Neural cell (in vitro differentiated cells): ENCODE measurements at regions not wholly inside any gene's neighbourhood (a gene's known extent, or its start where the extent isn't known, plus 50 kb on each side); places are given as distances from the start of the nearest gene placed in this dataset.

Experiments used
- H2AFZ ChIP-seq: fragments of 200-600, 300-800 bp; sonication (generic), shearing (Covaris generic); 2 replicates; pipeline ENCODE4 v1.6.0; 2014; ENCODE audit warnings: low read depth, mild to moderate bottlenecking, antibody characterized with exemption, low read length, moderate library complexity
- H3F3A ChIP-seq: fragments of 200-600 bp; shearing (Covaris generic); 2 replicates; pipeline ENCODE4 v1.6.1; 2016; ENCODE audit warnings: mild to moderate bottlenecking, moderate library complexity, mixed read lengths, antibody characterized with exemption, low read length; ENCODE audit not compliant: insufficient read depth, poor library complexity, severe bottlenecking
- H3K27ac ChIP-seq: fragments of 200-600, 300-800 bp; sonication (generic), shearing (Covaris generic); 2 replicates; pipeline ENCODE4 v1.5.1; 2014; ENCODE audit warnings: mild to moderate bottlenecking, low read length, moderate library complexity
- H3K27me3 ChIP-seq: fragments of 300-800, 200-600 bp; sonication (generic), shearing (Covaris generic); 2 replicates; pipeline ENCODE4 v1.6.0; 2014; ENCODE audit warnings: mild to moderate bottlenecking, low read depth, low read length, moderate library complexity; ENCODE audit not compliant: insufficient read depth
- H3K36me3 ChIP-seq: fragments of 300-800, 200-600 bp; sonication (generic), shearing (Covaris generic); 2 replicates; pipeline ENCODE4 v1.5.1; 2014; ENCODE audit warnings: mild to moderate bottlenecking, antibody characterized with exemption, low read length, moderate library complexity; ENCODE audit not compliant: insufficient read depth
- H3K4me2 ChIP-seq: fragments of 300-800, 200-600 bp; sonication (generic), shearing (Covaris generic); 2 replicates; pipeline ENCODE4 v1.6.0; 2014; ENCODE audit warnings: mild to moderate bottlenecking, low read length
- H3K4me3 ChIP-seq: fragments of 300-800, 200-600 bp; sonication (generic), shearing (Covaris generic); 2 replicates; pipeline ENCODE4 v1.5.1; 2014; ENCODE audit warnings: mild to moderate bottlenecking, low read length, moderate library complexity
- H3K79me2 ChIP-seq: fragments of 200-600 bp; shearing (Covaris generic); replicated peaks from 2 replicates; pipeline ENCODE4 v1.6.0; 2014; ENCODE audit warnings: mild to moderate bottlenecking, low read length, moderate library complexity; ENCODE audit not compliant: insufficient read depth
- H3K9ac ChIP-seq: fragments of 300-800, 200-600 bp; sonication (generic), shearing (Covaris generic); 2 replicates; pipeline ENCODE4 v1.6.1; 2016; ENCODE audit warnings: mild to moderate bottlenecking, low read length, mixed read lengths
- H3K9me2 ChIP-seq: fragments of 200-600 bp; shearing (Covaris generic); 2 replicates; pipeline ENCODE4 v1.6.1; 2016; ENCODE audit warnings: mild to moderate bottlenecking, low read length, mixed read lengths; ENCODE audit not compliant: insufficient read depth
- H3K9me3 ChIP-seq: fragments of 200-600, 300-800 bp; sonication (generic), shearing (Covaris generic); 2 replicates; pipeline ENCODE4 v1.6.1; 2016; ENCODE audit warnings: mild to moderate bottlenecking, mixed run types, low read length, moderate library complexity, mixed read lengths
- H4K20me1 ChIP-seq: fragments of 200-600 bp; shearing (Covaris generic); 2 replicates; pipeline ENCODE4 v1.6.1; 2016; ENCODE audit warnings: mild to moderate bottlenecking, mixed run types; ENCODE audit not compliant: insufficient read depth
- EP300 ChIP-seq: fragments of 450-650 bp; conservative IDR thresholded peaks from 2 replicates; pipeline ENCODE4 v1.6.1; 2014; ENCODE audit warnings: antibody characterized with exemption, mild to moderate bottlenecking, moderate library complexity; ENCODE audit not compliant: poor library complexity, severe bottlenecking
- EZH2 ChIP-seq: fragments of 200-600, 300-800 bp; shearing (Covaris generic), sonication (generic); IDR thresholded peaks from 2 replicates; pipeline ENCODE4 v1.6.1; 2014; ENCODE audit warnings: antibody characterized with exemption, low read length, borderline replicate concordance, mild to moderate bottlenecking; ENCODE audit not compliant: insufficient read depth, poor library complexity, severe bottlenecking
- MXI1 ChIP-seq: fragments of 450-650 bp; conservative IDR thresholded peaks from 2 replicates; pipeline ENCODE4 v1.6.1; 2014; ENCODE audit warnings: antibody characterized with exemption, mild to moderate bottlenecking; ENCODE audit not compliant: poor library complexity, severe bottlenecking
- POLR2AphosphoS5 ChIP-seq: IDR thresholded peaks from 2 replicates; pipeline ENCODE4 v1.6.1; 2012
- RAD21 ChIP-seq: fragments of 450-650 bp; conservative IDR thresholded peaks from 2 replicates; pipeline ENCODE4 v1.6.1; 2014; ENCODE audit warnings: antibody characterized with exemption, mild to moderate bottlenecking, moderate library complexity
- SMC3 ChIP-seq: fragments of 450-650 bp; conservative IDR thresholded peaks from 2 replicates; pipeline ENCODE4 v1.6.1; 2014; ENCODE audit warnings: antibody characterized with exemption, mild to moderate bottlenecking, moderate library complexity; ENCODE audit not compliant: poor library complexity
- TAF1 ChIP-seq: IDR thresholded peaks from 2 replicates; pipeline ENCODE4 v1.6.1; 2012; ENCODE audit warnings: low read depth
- TF ChIP-seq, protein P1 (sequence below): IDR thresholded peaks from 2 replicates; pipeline ENCODE4 v1.6.1; 2012; ENCODE audit warnings: borderline replicate concordance
- TF ChIP-seq, protein P2 (sequence below): fragments of 450-650 bp; IDR thresholded peaks from 2 replicates; pipeline ENCODE4 v1.5.1; 2014; ENCODE audit warnings: antibody characterized with exemption, mild to moderate bottlenecking, moderate library complexity; ENCODE audit not compliant: poor library complexity, severe bottlenecking

DNA sequence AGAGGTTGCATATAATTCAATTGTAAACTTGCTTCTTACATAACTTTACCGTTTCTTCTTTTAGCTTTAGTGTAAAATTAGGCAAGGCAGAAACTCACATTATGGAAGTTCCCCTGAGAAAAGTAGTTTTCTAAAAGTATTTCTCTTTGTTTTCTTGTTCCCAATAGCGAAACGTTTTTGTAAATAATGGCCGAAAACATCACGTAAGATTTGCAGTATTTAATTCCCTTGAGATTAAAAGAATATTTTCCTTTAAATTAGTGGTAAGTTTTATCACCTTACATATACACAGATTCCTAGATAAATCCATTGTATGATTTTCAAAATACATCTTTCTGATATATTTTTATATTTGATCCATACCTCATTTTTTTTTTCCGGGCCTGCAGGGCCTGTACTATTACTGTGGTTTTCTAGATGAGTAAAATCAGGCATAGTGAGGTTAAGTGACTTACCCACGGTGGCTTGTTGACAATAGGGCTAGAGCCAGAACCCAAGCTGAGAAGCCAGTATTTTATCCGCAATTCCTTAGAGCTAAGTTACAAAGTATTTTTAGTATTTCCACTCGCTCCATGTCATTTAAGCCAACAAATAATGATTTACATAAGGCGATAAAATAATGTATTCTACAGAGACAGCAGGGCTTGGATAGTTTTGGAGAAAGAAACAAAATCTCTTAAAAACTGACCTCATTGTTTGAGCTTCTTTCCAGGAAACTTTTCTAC is 82.2 kb upstream of the VEGFC start:
- Histone ChIP-seq H3K9me2 (no peaks in the 10 kb centered on the region), H3K4me2 (no peak overlapping the region), H3K4me3 (no peak overlapping the region), H4K20me1 (no peaks in the 10 kb centered on the region), H3K27me3 (no peaks in the 10 kb centered on the region), H3K36me3 (no peaks in the 10 kb centered on the region), H3K27ac (no peak overlapping the region), H3F3A (no peaks in the 10 kb centered on the region), H3K9ac (no peak overlapping the region), H3K9me3 (no peaks in the 10 kb centered on the region), H3K79me2 (no peaks in the 10 kb centered on the region), H2AFZ (no peak overlapping the region)
- TF ChIP-seq TAF1, result no peak
- TF ChIP-seq EZH2, result no peak

DNA sequence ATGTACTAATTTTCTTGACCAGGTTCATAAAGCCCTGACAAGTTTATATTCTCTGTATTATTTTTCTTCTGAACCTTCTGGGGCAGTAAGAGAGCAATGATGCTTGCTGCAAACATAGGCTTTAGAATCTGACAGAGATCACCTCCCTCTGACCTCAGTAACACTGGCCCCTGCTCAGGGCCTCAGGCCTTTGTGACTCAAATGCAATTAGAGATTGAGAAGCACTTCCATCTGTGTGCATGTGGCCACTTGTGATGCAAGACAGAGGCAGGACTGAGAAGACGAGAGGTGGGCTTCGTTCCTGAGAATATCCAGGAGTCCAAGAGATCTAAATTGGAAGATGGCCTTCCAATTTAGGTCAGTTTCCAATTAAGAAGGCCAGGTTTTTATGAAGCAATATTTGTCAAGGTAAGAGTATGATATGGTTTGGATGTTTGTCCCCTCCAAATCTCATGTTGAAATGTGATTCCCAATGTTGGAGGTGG is 82.8 kb upstream of the VEGFC start:
- Histone ChIP-seq H3F3A (no peaks in the 10 kb centered on the region), H3K27me3 (no peaks in the 10 kb centered on the region), H2AFZ (no peak overlapping the region), H3K36me3 (no peaks in the 10 kb centered on the region), H4K20me1 (no peaks in the 10 kb centered on the region), H3K27ac (no peak overlapping the region), H3K9me2 (no peaks in the 10 kb centered on the region), H3K4me3 (no peak overlapping the region), H3K79me2 (no peaks in the 10 kb centered on the region), H3K9ac (no peak overlapping the region), H3K4me2 (no peak overlapping the region), H3K9me3 (no peaks in the 10 kb centered on the region)
- TF ChIP-seq MXI1, result no peak
- TF ChIP-seq SMC3, result no peak
- TF ChIP-seq, protein P1, sequence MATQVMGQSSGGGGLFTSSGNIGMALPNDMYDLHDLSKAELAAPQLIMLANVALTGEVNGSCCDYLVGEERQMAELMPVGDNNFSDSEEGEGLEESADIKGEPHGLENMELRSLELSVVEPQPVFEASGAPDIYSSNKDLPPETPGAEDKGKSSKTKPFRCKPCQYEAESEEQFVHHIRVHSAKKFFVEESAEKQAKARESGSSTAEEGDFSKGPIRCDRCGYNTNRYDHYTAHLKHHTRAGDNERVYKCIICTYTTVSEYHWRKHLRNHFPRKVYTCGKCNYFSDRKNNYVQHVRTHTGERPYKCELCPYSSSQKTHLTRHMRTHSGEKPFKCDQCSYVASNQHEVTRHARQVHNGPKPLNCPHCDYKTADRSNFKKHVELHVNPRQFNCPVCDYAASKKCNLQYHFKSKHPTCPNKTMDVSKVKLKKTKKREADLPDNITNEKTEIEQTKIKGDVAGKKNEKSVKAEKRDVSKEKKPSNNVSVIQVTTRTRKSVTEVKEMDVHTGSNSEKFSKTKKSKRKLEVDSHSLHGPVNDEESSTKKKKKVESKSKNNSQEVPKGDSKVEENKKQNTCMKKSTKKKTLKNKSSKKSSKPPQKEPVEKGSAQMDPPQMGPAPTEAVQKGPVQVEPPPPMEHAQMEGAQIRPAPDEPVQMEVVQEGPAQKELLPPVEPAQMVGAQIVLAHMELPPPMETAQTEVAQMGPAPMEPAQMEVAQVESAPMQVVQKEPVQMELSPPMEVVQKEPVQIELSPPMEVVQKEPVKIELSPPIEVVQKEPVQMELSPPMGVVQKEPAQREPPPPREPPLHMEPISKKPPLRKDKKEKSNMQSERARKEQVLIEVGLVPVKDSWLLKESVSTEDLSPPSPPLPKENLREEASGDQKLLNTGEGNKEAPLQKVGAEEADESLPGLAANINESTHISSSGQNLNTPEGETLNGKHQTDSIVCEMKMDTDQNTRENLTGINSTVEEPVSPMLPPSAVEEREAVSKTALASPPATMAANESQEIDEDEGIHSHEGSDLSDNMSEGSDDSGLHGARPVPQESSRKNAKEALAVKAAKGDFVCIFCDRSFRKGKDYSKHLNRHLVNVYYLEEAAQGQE, result no peak
- TF ChIP-seq RAD21, result no peak
- TF ChIP-seq, protein P2, sequence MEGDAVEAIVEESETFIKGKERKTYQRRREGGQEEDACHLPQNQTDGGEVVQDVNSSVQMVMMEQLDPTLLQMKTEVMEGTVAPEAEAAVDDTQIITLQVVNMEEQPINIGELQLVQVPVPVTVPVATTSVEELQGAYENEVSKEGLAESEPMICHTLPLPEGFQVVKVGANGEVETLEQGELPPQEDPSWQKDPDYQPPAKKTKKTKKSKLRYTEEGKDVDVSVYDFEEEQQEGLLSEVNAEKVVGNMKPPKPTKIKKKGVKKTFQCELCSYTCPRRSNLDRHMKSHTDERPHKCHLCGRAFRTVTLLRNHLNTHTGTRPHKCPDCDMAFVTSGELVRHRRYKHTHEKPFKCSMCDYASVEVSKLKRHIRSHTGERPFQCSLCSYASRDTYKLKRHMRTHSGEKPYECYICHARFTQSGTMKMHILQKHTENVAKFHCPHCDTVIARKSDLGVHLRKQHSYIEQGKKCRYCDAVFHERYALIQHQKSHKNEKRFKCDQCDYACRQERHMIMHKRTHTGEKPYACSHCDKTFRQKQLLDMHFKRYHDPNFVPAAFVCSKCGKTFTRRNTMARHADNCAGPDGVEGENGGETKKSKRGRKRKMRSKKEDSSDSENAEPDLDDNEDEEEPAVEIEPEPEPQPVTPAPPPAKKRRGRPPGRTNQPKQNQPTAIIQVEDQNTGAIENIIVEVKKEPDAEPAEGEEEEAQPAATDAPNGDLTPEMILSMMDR, result no peak
- no peak for TF ChIP-seq EP300
- no peak for TF ChIP-seq EZH2
- no peak for TF ChIP-seq TAF1
- TF ChIP-seq POLR2AphosphoS5, result no peak
